PFSK-1 (cell line): ENCODE measurements at regions not wholly inside any gene's neighbourhood (a gene's known extent, or its start where the extent isn't known, plus 50 kb on each side); places are given as distances from the start of the nearest gene placed in this dataset.

Experiments used
- FOXP2 ChIP-seq: optimal IDR thresholded peaks from 2 replicates; pipeline ENCODE3; 2011; ENCODE audit warnings: borderline replicate concordance, control low read depth, inconsistent platforms; ENCODE audit not compliant: insufficient read depth; ENCODE audit errors: extremely low read length, extremely low read depth
- POLR2AphosphoS5 ChIP-seq: IDR thresholded peaks from 2 replicates; pipeline ENCODE4 v1.6.1; 2012; ENCODE audit warnings: low read depth, mild to moderate bottlenecking, control low read depth, low read length, moderate library complexity
- REST ChIP-seq, 2 experiments: IDR thresholded peaks; 2 replicates each; pipeline versions ENCODE4 v1.6.1 to v1.8.0; 2011 to 2012; ENCODE audit warnings: low read depth in 2 of 2, low read length in 2 of 2, control low read depth in 1 of 2, inconsistent platforms in 1 of 2, mild to moderate bottlenecking in 1 of 2, moderate library complexity in 1 of 2; ENCODE audit not compliant: insufficient read depth in 1 of 2
- SIN3A ChIP-seq: IDR thresholded peaks from 2 replicates; pipeline ENCODE4 v1.6.1; 2012; ENCODE audit warnings: mild to moderate bottlenecking, low read length, moderate library complexity, borderline replicate concordance; ENCODE audit not compliant: insufficient read depth
- TAF1 ChIP-seq: IDR thresholded peaks from 2 replicates; pipeline ENCODE4 v1.6.1; 2012; ENCODE audit warnings: low read length, control low read depth, borderline replicate concordance; ENCODE audit not compliant: insufficient read depth

- TF ChIP-seq TAF1, result no peak
- TF ChIP-seq POLR2AphosphoS5, result no peak
- no peak for TF ChIP-seq SIN3A
- no peak for TF ChIP-seq REST (IDR thresholded peaks at IDR 0.05; ENCODE audit: insufficient read depth in 1 of 2, low read depth in 2 of 2, low read length in 2 of 2)
- TF ChIP-seq FOXP2, result no peak
Measured at GRCh38 chr9:17871213-17871890, 292.5 kb downstream of the SH3GL2 start.
